H1 (cell line): ENCODE measurements at regions not wholly inside any gene's neighbourhood (a gene's known extent, or its start where the extent isn't known, plus 50 kb on each side); places are given as distances from the start of the nearest gene placed in this dataset.

Experiments used
- CTCF ChIA-PET: fragments of 300-600 bp; sonication (Branson Sonifier 250); formaldehyde crosslinking; loops from one replicate; lab custom pipeline; 2021; ENCODE audit not compliant: partially characterized antibody; lab: Charles Lee
- POLR2A ChIA-PET: fragments of 300-600 bp; sonication (Branson Sonifier 250); formaldehyde crosslinking; loops from one replicate; lab custom pipeline; 2021; ENCODE audit warnings: inconsistent platforms; ENCODE audit not compliant: partially characterized antibody; lab: Charles Lee
- DNase-seq, 2 experiments: peaks; one replicate each; pipeline versions ENCODE4 v3.0.0 to v3.0.0-alpha.2; 2010 to 2022; ENCODE audit warnings: low spot score in 2 of 2, low read depth in 1 of 2, mixed read lengths in 1 of 2
- FAIRE-seq: peaks from 2 replicates; lab custom pipeline; 2011; peaks lifted over from hg19 to GRCh38; lab: Jason Lieb, UNC
- H2AFZ ChIP-seq: 2 replicates; pipeline ENCODE4 v1.8.1; 2012; ENCODE audit warnings: low read length, inconsistent platforms
- H2AK5ac ChIP-seq: 2 replicates; pipeline ENCODE4 v1.6.1; 2013; ENCODE audit warnings: low read depth, low read length
- H2BK120ac ChIP-seq: replicated peaks from 2 replicates; pipeline ENCODE3; 2013; ENCODE audit warnings: low read depth, low read length, inconsistent platforms
- H2BK12ac ChIP-seq: 2 replicates; pipeline ENCODE4 v1.6.1; 2013; ENCODE audit warnings: low read depth, low read length
- H2BK15ac ChIP-seq: 2 replicates; pipeline ENCODE4 v1.6.1; 2013; ENCODE audit warnings: low read length
- H2BK20ac ChIP-seq: 2 replicates; pipeline ENCODE4 v1.6.1; 2013; ENCODE audit warnings: low read length
- H2BK5ac ChIP-seq: 2 replicates; pipeline ENCODE4 v1.6.1; 2013; ENCODE audit warnings: low read depth, low read length
- H3K14ac ChIP-seq: 2 replicates; pipeline ENCODE4 v1.6.1; 2013; ENCODE audit warnings: inconsistent platforms; ENCODE audit not compliant: insufficient read length
- H3K18ac ChIP-seq: 2 replicates; pipeline ENCODE4 v1.6.1; 2013; ENCODE audit warnings: low read length; ENCODE audit errors: extremely low read depth
- H3K23ac ChIP-seq: 2 replicates; pipeline ENCODE4 v1.6.1; 2013; ENCODE audit warnings: inconsistent platforms; ENCODE audit not compliant: insufficient read length
- H3K23me2 ChIP-seq: 2 replicates; pipeline ENCODE4 v1.6.1; 2013; ENCODE audit warnings: low read depth, low read length
- H3K27ac ChIP-seq: 2 replicates; pipeline ENCODE4 v1.6.1; 2011; ENCODE audit warnings: low read depth, low read length, inconsistent platforms
- H3K27me3 ChIP-seq, 4 experiments: replicated peaks in 1 of 4; 1 replicate in 1 of 4; 2 replicates in 3 of 4; pipeline versions ENCODE4 v1.6.1 to v1.8.1; 2011 to 2013; ENCODE audit warnings: low read length in 3 of 4, mild to moderate bottlenecking in 3 of 4, inconsistent platforms in 2 of 4, mixed read lengths in 2 of 4, moderate library complexity in 1 of 4; ENCODE audit not compliant: control insufficient read depth in 3 of 4, insufficient read depth in 3 of 4; ENCODE audit errors: extremely low read depth in 1 of 4
- H3K36me3 ChIP-seq, 4 experiments: 2 replicates each; pipeline versions ENCODE4 v1.6.1 to v1.8.1; 2011 to 2013; ENCODE audit warnings: mild to moderate bottlenecking in 4 of 4, low read length in 3 of 4, moderate library complexity in 2 of 4, control low read depth in 1 of 4, inconsistent platforms in 1 of 4; ENCODE audit not compliant: insufficient read depth in 4 of 4, control insufficient read depth in 2 of 4
- H3K4ac ChIP-seq: replicated peaks from 2 replicates; pipeline ENCODE3; 2013; ENCODE audit warnings: low read length, low read depth, mixed read lengths, inconsistent platforms; ENCODE audit not compliant: insufficient read length
- H3K4me1 ChIP-seq, 4 experiments: replicated peaks in 1 of 4; 1 replicate in 1 of 4; 2 replicates in 3 of 4; pipeline versions ENCODE4 v1.6.1 to v1.8.1; 2011 to 2013; ENCODE audit warnings: low read length in 3 of 4, inconsistent platforms in 2 of 4, mixed read lengths in 1 of 4; ENCODE audit not compliant: insufficient read depth in 4 of 4, control insufficient read depth in 3 of 4
- H3K4me2 ChIP-seq, 2 experiments: 2 replicates each; pipeline versions ENCODE4 v1.6.1 to v1.8.1; 2011 to 2013; ENCODE audit warnings: low read depth in 2 of 2, low read length in 2 of 2, control low read depth in 1 of 2, inconsistent platforms in 1 of 2, mild to moderate bottlenecking in 1 of 2; ENCODE audit not compliant: insufficient read depth in 1 of 2
- H3K4me3 ChIP-seq, 4 experiments: fragments of 200-600, 300-600 bp in 1 of 4; sonication (generic), shearing (Covaris generic), sonication (Bioruptor Twin) in 1 of 4; 2 replicates each; pipeline versions ENCODE4 v1.5.1 to v1.8.1; 2011 to 2016; ENCODE audit warnings: low read length in 4 of 4, low read depth in 3 of 4, control low read depth in 2 of 4, inconsistent platforms in 2 of 4, mild to moderate bottlenecking in 2 of 4, mixed read lengths in 1 of 4, moderate library complexity in 1 of 4; ENCODE audit not compliant: insufficient read depth in 2 of 4; ENCODE audit errors: extremely low read depth in 1 of 4
- H3K56ac ChIP-seq: replicated peaks from 2 replicates; pipeline ENCODE3; 2013; ENCODE audit warnings: low read depth, mild to moderate bottlenecking, mixed read lengths, low read length, inconsistent platforms; ENCODE audit not compliant: insufficient read length
- H3K79me1 ChIP-seq: 2 replicates; pipeline ENCODE4 v1.6.1; 2013; ENCODE audit warnings: low read depth, low read length, control low read depth
- H3K79me2 ChIP-seq, 2 experiments: 2 replicates each; pipeline versions ENCODE4 v1.6.1 to v1.8.1; 2012 to 2013; ENCODE audit warnings: low read length in 2 of 2, mild to moderate bottlenecking in 2 of 2, inconsistent platforms in 1 of 2; ENCODE audit not compliant: insufficient read depth in 2 of 2, control insufficient read depth in 1 of 2
- H3K9ac ChIP-seq, 4 experiments: replicated peaks in 1 of 4; 1 replicate in 1 of 4; 2 replicates in 3 of 4; pipeline versions ENCODE4 v1.6.1 to v1.8.1; 2011 to 2013; ENCODE audit warnings: low read depth in 3 of 4, low read length in 3 of 4, control low read depth in 2 of 4, mild to moderate bottlenecking in 2 of 4, moderate library complexity in 2 of 4, inconsistent platforms in 1 of 4; ENCODE audit errors: extremely low read depth in 1 of 4
- H3K9me3 ChIP-seq, 2 experiments: 2 replicates each; pipeline versions ENCODE4 v1.6.1 to v1.8.1; 2012 to 2013; ENCODE audit warnings: mild to moderate bottlenecking in 2 of 2, moderate library complexity in 2 of 2, control low read depth in 1 of 2, inconsistent platforms in 1 of 2, low read depth in 1 of 2, low read length in 1 of 2, mixed read lengths in 1 of 2; ENCODE audit not compliant: insufficient read depth in 2 of 2
- H4K20me1 ChIP-seq, 2 experiments: replicated peaks in 1 of 2; 2 replicates each; pipeline versions ENCODE3 to v1.8.1; 2011 to 2013; ENCODE audit warnings: inconsistent platforms in 2 of 2, low read length in 2 of 2, mild to moderate bottlenecking in 1 of 2; ENCODE audit not compliant: insufficient read depth in 2 of 2, control insufficient read depth in 1 of 2
- H4K5ac ChIP-seq: 2 replicates; pipeline ENCODE4 v1.6.1; 2013; ENCODE audit warnings: low read length, low read depth, mixed read lengths, inconsistent platforms; ENCODE audit not compliant: insufficient read length
- H4K8ac ChIP-seq: 2 replicates; pipeline ENCODE4 v1.8.0; 2013; ENCODE audit warnings: mild to moderate bottlenecking, moderate library complexity, low read length, inconsistent platforms; ENCODE audit not compliant: insufficient read depth; ENCODE audit errors: extremely low read depth
- H4K91ac ChIP-seq: replicated peaks from 2 replicates; pipeline ENCODE3; 2013; ENCODE audit warnings: low read length, mixed read lengths, inconsistent platforms; ENCODE audit not compliant: insufficient read length
- BCL11A ChIP-seq, 2 experiments: IDR thresholded peaks; one replicate each; pipeline ENCODE4 v1.6.1; 2011; ENCODE audit warnings: low read depth in 2 of 2, low read length in 2 of 2, mild to moderate bottlenecking in 2 of 2
- CBX5 ChIP-seq: fragments of 300-800, 300-1000 bp; sonication (generic); IDR thresholded peaks from 2 replicates; pipeline ENCODE4 v1.7.1; 2016; ENCODE audit warnings: antibody characterized with exemption, low read length, low read depth
- CEBPB ChIP-seq: IDR thresholded peaks from 2 replicates; pipeline ENCODE4 v1.6.1; 2012; ENCODE audit warnings: low read depth, low read length
- CREB1 ChIP-seq: IDR thresholded peaks from 2 replicates; pipeline ENCODE4 v1.6.1; 2012; ENCODE audit warnings: inconsistent platforms
- EP300 ChIP-seq, 2 experiments: IDR thresholded peaks; 1 replicate in 1 of 2; 2 replicates in 1 of 2; pipeline ENCODE4 v1.6.1; 2011 to 2012; ENCODE audit warnings: low read depth in 2 of 2, low read length in 2 of 2, mild to moderate bottlenecking in 2 of 2, borderline replicate concordance in 1 of 2, inconsistent platforms in 1 of 2, moderate library complexity in 1 of 2
- JUN ChIP-seq: IDR thresholded peaks from 2 replicates; pipeline ENCODE4 v1.6.1; 2011; ENCODE audit warnings: low read depth, mild to moderate bottlenecking, improper control_type of control experiment, low read length
- KDM4A ChIP-seq: IDR thresholded peaks from one replicate; pipeline ENCODE4 v1.7.1; 2012; ENCODE audit warnings: low read depth, mild to moderate bottlenecking, moderate library complexity, low read length, inconsistent platforms; ENCODE audit not compliant: severe bottlenecking
- KDM5A ChIP-seq: fragments of 200-600 bp; IDR thresholded peaks from 2 replicates; pipeline ENCODE4 v1.7.1; 2012; ENCODE audit warnings: mild to moderate bottlenecking, low read length, inconsistent platforms, mixed read lengths
- POLR2A ChIP-seq, 2 experiments: IDR thresholded peaks; 1 replicate in 1 of 2; 2 replicates in 1 of 2; pipeline ENCODE4 v1.6.1; 2011; ENCODE audit warnings: low read depth in 2 of 2, low read length in 2 of 2, mild to moderate bottlenecking in 2 of 2; ENCODE audit errors: control extremely low read depth in 1 of 2
- POU5F1 ChIP-seq: IDR thresholded peaks from 2 replicates; pipeline ENCODE4 v1.6.1; 2011; ENCODE audit warnings: low read depth, mild to moderate bottlenecking, low read length, moderate library complexity
- RNF2 ChIP-seq: fragments of 200-900, 300-1000 bp; sonication (generic); IDR thresholded peaks from 2 replicates; pipeline ENCODE4 v1.7.1; 2016; ENCODE audit warnings: borderline replicate concordance, low read depth, mild to moderate bottlenecking, antibody characterized with exemption, low read length; ENCODE audit not compliant: poor library complexity, severe bottlenecking; ENCODE audit errors: missing control alignments
- SIRT6 ChIP-seq: IDR thresholded peaks from one replicate; pipeline ENCODE4 v1.7.1; 2012; ENCODE audit warnings: low read length, inconsistent platforms
- SRF ChIP-seq: IDR thresholded peaks from 2 replicates; pipeline ENCODE4 v1.6.1; 2011; ENCODE audit warnings: mild to moderate bottlenecking, low read depth, low read length, moderate library complexity
- TAF7 ChIP-seq: optimal IDR thresholded peaks from 2 replicates; pipeline ENCODE3; 2011; ENCODE audit warnings: low read depth, mild to moderate bottlenecking, inconsistent platforms, low read length, moderate library complexity, borderline replicate concordance
- TBP ChIP-seq: IDR thresholded peaks from 2 replicates; pipeline ENCODE4 v1.6.1; 2011; ENCODE audit warnings: low read depth, low read length, improper control_type of control experiment
- YY1 ChIP-seq: IDR thresholded peaks from 2 replicates; pipeline ENCODE4 v1.6.1; 2011; ENCODE audit warnings: low read depth, mild to moderate bottlenecking, low read length
- ZNF274 ChIP-seq: IDR thresholded peaks from 2 replicates; pipeline ENCODE4 v1.7.0; 2012; ENCODE audit warnings: low read length, borderline replicate concordance; ENCODE audit errors: extremely low read depth
- WGBS, 2 experiments: shearing (Covaris generic) in 1 of 2; methylation state at CpG; one replicate each; pipeline versions ENCODE4 v1.1.6 to v1.1.7; 2013 to 2015; ENCODE audit warnings: low lambda C conversion rate in 2 of 2, mixed read lengths in 2 of 2, inconsistent platforms in 1 of 2, low coverage in 1 of 2, missing lambda C conversion rate in 1 of 2; ENCODE audit not compliant: insufficient replicate concordance in 2 of 2, insufficient coverage in 1 of 2, insufficient read length in 1 of 2; ENCODE audit errors: extremely low coverage in 1 of 2, missing lambda C conversion rate in 1 of 2; 5-methylcytosine and 5-hydroxymethylcytosine counted together

DNA sequence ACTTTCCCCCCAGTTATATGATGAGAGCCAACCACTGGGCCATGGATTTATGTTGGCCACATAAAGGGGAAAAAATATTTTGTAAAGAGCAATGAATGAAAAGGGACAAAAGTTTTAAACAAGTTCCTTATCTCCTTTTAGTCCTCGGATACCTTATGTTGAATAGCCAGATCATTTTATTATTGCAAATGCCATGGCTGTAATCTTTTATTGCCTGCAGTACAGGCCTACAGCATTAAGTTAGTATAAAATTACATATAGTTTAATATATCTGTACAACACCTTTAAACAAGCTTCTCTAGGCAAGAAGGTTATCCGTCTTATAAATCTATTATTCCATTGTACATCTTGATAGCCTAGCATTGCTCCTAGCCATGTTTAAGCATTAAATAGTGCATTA lies 93.9 kb upstream of the SLC35B3 start:
- Histone ChIP-seq H3K79me1 (no peaks in the 10 kb centered on the region), H3K4ac (no peak overlapping the region), H3K4me1 (peaks cover 0 to 3% (median 0%) of the 10 kb centered on the region in 4 experiments; a peak in 1 of 7 replicates), H3K23ac (no peak overlapping the region), H4K20me1 (no peaks in the 10 kb centered on the region), H3K27ac (no peak overlapping the region), H4K5ac (no peak overlapping the region), H3K14ac (no peak overlapping the region), H2BK12ac (no peak overlapping the region), H2BK20ac (no peak overlapping the region), H3K79me2 (no peaks in the 10 kb centered on the region), H3K27me3 (no peaks in the 10 kb centered on the region), H2BK5ac (no peak overlapping the region), H3K56ac (no peak overlapping the region), H2AK5ac (no peak overlapping the region), H3K4me3 (no peak overlapping the region), H3K4me2 (no peak overlapping the region), H3K23me2 (no peaks in the 10 kb centered on the region), H2BK15ac (no peak overlapping the region), H3K36me3 (no peaks in the 10 kb centered on the region), H2AFZ (no peak overlapping the region), H3K9me3 (no peaks in the 10 kb centered on the region), H3K9ac (no peak overlapping the region), H4K91ac (no peak overlapping the region), H2BK120ac (no peak overlapping the region), H3K18ac (no peak overlapping the region), H4K8ac (no peak overlapping the region)
- DNase-seq (no peak), FAIRE-seq (no peak)
- 91% methylated on average over 2 of the region's 2 CpGs; no CpG with 5 or more reads in 1 of the 2 experiments for WGBS, 2 experiments
- ChIA-PET POLR2A (no interaction called here), CTCF (no interaction called here)
- no peak for TF ChIP-seq CREB1
- no peak for TF ChIP-seq TBP
- TF ChIP-seq KDM5A: no peak
- TF ChIP-seq SRF: no peak
- TF ChIP-seq POLR2A (IDR thresholded peaks at IDR 0.05; ENCODE audit: control extremely low read depth in 1 of 2, low read depth in 2 of 2, low read length in 2 of 2): no peak
- no peak for TF ChIP-seq CEBPB
- TF ChIP-seq KDM4A: no peak
- TF ChIP-seq YY1: no peak
- no peak for TF ChIP-seq CBX5
- no peak for TF ChIP-seq POU5F1
- no peak for TF ChIP-seq TAF7
- TF ChIP-seq ZNF274: no peak
- no peak for TF ChIP-seq BCL11A (IDR thresholded peaks at IDR 0.05; ENCODE audit: low read depth in 2 of 2, low read length in 2 of 2)
- TF ChIP-seq SIRT6: no peak
- TF ChIP-seq JUN: no peak
- TF ChIP-seq RNF2: no peak
- TF ChIP-seq EP300 (IDR thresholded peaks at IDR 0.05; ENCODE audit: borderline replicate concordance in 1 of 2, low read depth in 2 of 2, low read length in 2 of 2): no peak
